MM.1S (cell line): ENCODE measurements at regions not wholly inside any gene's neighbourhood (a gene's known extent, or its start where the extent isn't known, plus 50 kb on each side); places are given as distances from the start of the nearest gene placed in this dataset.

ENCODE experiments used
- EZH2 ChIP-seq: fragments of 300-600 bp; sonication (generic); optimal IDR thresholded peaks from 2 replicates; pipeline ENCODE3; 2017; ENCODE audit warnings: low read depth, mild to moderate bottlenecking, antibody characterized with exemption, low read length, mixed read lengths
- EZH2phosphoT487 ChIP-seq: fragments of 300-600 bp; sonication (generic); IDR thresholded peaks from 2 replicates; pipeline ENCODE4 v1.6.1; 2018; ENCODE audit warnings: antibody characterized with exemption, low read length
- TF ChIP-seq, protein P1 (sequence below): fragments of 300-600 bp; sonication (generic); IDR thresholded peaks from 2 replicates; pipeline ENCODE4 v1.5.1; 2016; ENCODE audit warnings: antibody characterized with exemption, low read length, mixed read lengths

- TF ChIP-seq, protein P1, sequence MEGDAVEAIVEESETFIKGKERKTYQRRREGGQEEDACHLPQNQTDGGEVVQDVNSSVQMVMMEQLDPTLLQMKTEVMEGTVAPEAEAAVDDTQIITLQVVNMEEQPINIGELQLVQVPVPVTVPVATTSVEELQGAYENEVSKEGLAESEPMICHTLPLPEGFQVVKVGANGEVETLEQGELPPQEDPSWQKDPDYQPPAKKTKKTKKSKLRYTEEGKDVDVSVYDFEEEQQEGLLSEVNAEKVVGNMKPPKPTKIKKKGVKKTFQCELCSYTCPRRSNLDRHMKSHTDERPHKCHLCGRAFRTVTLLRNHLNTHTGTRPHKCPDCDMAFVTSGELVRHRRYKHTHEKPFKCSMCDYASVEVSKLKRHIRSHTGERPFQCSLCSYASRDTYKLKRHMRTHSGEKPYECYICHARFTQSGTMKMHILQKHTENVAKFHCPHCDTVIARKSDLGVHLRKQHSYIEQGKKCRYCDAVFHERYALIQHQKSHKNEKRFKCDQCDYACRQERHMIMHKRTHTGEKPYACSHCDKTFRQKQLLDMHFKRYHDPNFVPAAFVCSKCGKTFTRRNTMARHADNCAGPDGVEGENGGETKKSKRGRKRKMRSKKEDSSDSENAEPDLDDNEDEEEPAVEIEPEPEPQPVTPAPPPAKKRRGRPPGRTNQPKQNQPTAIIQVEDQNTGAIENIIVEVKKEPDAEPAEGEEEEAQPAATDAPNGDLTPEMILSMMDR: no peak
- TF ChIP-seq EZH2 (no peak), EZH2phosphoT487 (no peak)
Measured at GRCh38 chrX:55379396-55379795, 72.5 kb upstream of the MAGEH1 start.
